ENCODE measurements at regions not wholly inside any gene's neighbourhood (a gene's known extent, or its start where the extent isn't known, plus 50 kb on each side); places are given as distances from the start of the nearest gene placed in this dataset.

DNA sequence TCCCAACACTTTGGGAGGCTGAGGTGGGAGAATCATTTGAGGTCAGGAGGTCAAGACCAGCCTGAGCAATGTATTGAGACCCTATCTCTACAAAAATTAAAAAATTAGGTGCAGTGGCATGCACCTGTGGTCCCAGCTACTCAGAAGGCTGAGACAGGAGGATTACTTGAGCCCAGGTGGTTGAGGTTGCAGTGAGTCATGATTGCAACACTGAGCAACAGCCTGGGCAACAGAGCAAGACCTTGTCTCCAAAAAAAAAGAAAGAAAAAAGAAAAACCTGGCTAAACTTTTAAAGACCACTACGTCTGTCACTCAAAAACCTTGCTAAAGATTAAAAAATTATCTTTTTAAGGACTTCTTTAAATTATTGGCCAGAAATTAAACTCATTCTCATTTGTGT, 59.8 kb upstream of the ABCA1 start:
- H3K4me3 ChIP-seq = no peak overlapping the region
- H3K27me3 ChIP-seq (replicated peaks in 1 of 7) = no peaks in the 10 kb centered on the region
- H3K4me1 ChIP-seq = peaks cover 19 to 51% (median 32%) of the 10 kb centered on the region in 6 donors
- WGBS, 5 donors = 67 to 92% (median 81%) methylated on average over 1 of the region's 1 CpG
- no peaks in the 10 kb centered on the region for H3K9me3 ChIP-seq
- TF ChIP-seq POLR2A (IDR thresholded peaks at IDR 0.05) (no peak), POLR2AphosphoS5 (IDR thresholded peaks at IDR 0.05) (no peak)
- TF ChIP-seq, protein P1, sequence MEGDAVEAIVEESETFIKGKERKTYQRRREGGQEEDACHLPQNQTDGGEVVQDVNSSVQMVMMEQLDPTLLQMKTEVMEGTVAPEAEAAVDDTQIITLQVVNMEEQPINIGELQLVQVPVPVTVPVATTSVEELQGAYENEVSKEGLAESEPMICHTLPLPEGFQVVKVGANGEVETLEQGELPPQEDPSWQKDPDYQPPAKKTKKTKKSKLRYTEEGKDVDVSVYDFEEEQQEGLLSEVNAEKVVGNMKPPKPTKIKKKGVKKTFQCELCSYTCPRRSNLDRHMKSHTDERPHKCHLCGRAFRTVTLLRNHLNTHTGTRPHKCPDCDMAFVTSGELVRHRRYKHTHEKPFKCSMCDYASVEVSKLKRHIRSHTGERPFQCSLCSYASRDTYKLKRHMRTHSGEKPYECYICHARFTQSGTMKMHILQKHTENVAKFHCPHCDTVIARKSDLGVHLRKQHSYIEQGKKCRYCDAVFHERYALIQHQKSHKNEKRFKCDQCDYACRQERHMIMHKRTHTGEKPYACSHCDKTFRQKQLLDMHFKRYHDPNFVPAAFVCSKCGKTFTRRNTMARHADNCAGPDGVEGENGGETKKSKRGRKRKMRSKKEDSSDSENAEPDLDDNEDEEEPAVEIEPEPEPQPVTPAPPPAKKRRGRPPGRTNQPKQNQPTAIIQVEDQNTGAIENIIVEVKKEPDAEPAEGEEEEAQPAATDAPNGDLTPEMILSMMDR (IDR thresholded peaks at IDR 0.05 in 8 of 11, conservative IDR thresholded peaks at IDR 0.05 in 3 of 11) = no peak
- no peaks in the 10 kb centered on the region for H3K36me3 ChIP-seq
- H3K27ac ChIP-seq = no peak overlapping the region
- no peak for DNase-seq
- intact Hi-C loops (cut with DNase I; ENCODE audit: low total_unique reads) = no loop called here

DNA sequence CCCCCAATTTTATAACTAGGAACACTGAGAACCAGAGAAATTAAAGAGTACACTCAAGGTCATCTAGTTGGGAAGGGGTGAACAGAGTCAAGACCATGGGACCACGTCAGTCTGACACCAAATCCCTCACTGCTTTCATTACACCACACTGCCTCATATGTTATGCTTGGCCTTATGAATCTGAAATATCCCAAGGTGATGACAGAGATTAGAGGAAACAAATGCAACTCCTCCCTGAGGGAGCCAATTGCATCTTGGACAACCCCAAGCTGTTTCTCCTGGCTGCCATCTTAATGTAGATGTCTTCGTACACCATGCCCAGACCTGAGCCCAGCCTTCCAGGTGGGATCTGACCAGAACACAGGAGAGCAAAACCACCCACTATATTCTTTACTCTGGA, 60.6 kb upstream of the ABCA1 start:
- H3K27ac ChIP-seq = no peak overlapping the region
- H3K27me3 ChIP-seq (replicated peaks in 1 of 7) = no peaks in the 10 kb centered on the region
- intact Hi-C loops (cut with DNase I; ENCODE audit: low total_unique reads) = no loop called here
- no peak for DNase-seq
- no peak for TF ChIP-seq POLR2AphosphoS5 (IDR thresholded peaks at IDR 0.05)
- TF ChIP-seq, protein P1 (IDR thresholded peaks at IDR 0.05 in 8 of 11, conservative IDR thresholded peaks at IDR 0.05 in 3 of 11) = no peak
- no peak for TF ChIP-seq POLR2A (IDR thresholded peaks at IDR 0.05)
- H3K4me1 ChIP-seq = peaks cover 19 to 54% (median 38%) of the 10 kb centered on the region in 6 donors
- H3K4me3 ChIP-seq = no peak overlapping the region
- no peaks in the 10 kb centered on the region for H3K36me3 ChIP-seq
- no peaks in the 10 kb centered on the region for H3K9me3 ChIP-seq
- 75 to 96% (median 84%) methylated on average over 2 of the region's 2 CpGs for WGBS, 5 donors

DNA sequence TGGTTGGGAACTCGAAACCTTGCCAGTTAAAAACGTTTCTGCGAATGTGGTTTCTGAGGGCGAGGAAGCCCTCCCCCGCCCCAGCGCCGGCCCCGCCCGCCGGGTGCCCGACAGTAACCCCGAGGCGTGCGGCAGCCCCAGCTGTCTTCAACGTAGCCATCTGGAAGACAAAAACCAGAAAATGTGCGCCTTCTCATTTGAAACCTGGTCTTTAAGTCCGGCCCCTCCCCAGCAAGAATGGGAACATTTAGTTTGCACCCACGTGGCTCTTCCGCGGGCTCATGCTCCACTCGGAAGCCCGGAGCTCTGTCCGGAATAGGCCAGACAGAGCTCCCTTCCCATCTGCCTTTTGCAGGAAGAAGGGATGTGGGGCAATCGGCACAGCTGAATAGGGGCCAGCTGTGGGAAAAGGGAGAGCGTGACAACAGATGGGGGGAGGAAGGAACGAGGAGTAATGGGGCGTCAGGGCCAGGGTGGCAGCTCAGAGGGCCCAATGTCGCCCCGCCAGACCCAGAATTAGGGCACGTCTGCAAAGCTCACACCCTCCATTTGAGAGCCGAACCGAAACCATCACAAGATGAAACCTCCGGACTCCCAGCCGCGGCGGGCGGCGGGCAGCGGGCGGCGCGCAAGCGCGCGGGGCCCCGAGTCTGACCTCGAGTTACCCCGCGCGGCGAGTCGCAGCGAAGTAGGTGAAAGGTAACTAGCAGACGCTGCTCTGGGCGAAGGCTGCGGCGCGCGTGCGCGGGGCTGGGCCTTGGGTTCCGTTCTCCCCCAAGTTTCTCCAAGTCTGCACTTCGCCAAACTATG, 63.4 kb upstream of the ABCA1 start:
- H3K4me1 ChIP-seq = peaks cover 19 to 52% (median 38%) of the 10 kb centered on the region in 6 donors
- 0 to 1% (median 0%) methylated on average over 40 to 63 of the region's 63 CpGs for WGBS, 5 donors
- no peaks in the 10 kb centered on the region for H3K9me3 ChIP-seq
- H3K4me3 ChIP-seq = peak overlapping the region; percentile 57 to 85 (median 62)
- no peaks in the 10 kb centered on the region for H3K36me3 ChIP-seq
- peak; percentile 73 to 82 (median 75) for TF ChIP-seq POLR2AphosphoS5 (IDR thresholded peaks at IDR 0.05)
- TF ChIP-seq POLR2A (IDR thresholded peaks at IDR 0.05) = no peak
- intact Hi-C loops (cut with DNase I; ENCODE audit: low total_unique reads) = no loop called here
- no peaks in the 10 kb centered on the region for H3K27me3 ChIP-seq (replicated peaks in 1 of 7)
- peak overlapping the region; percentile 80 to 96 (median 91) for H3K27ac ChIP-seq
- peak; percentile 98 for DNase-seq

- Histone ChIP-seq H3K27me3 (replicated peaks in 1 of 7) (no peaks in the 10 kb centered on the region), H3K4me3 (no peak overlapping the region), H3K9me3 (no peaks in the 10 kb centered on the region), H3K36me3 (no peaks in the 10 kb centered on the region), H3K4me1 (peaks cover 19 to 52% (median 38%) of the 10 kb centered on the region in 6 donors), H3K27ac (peak overlapping the region in 5 of 8 donors; percentile 0 to 96 (median 91))
- TF ChIP-seq, protein P1 (IDR thresholded peaks at IDR 0.05 in 8 of 11, conservative IDR thresholded peaks at IDR 0.05 in 3 of 11) = no peak
- TF ChIP-seq POLR2AphosphoS5 (IDR thresholded peaks at IDR 0.05) (no peak), POLR2A (IDR thresholded peaks at IDR 0.05) (no peak)
- WGBS, 5 donors = 82 to 89% (median 86%) methylated on average over 5 of the region's 5 CpGs
- no peak for DNase-seq
- intact Hi-C loops (cut with DNase I; ENCODE audit: low total_unique reads) = no loop called here
Observed at GRCh38 chr9:104992659-104993058, 64.7 kb upstream of the ABCA1 start.
